ENCODE measurements at regions not wholly inside any gene's neighbourhood (a gene's known extent, or its start where the extent isn't known, plus 50 kb on each side); places are given as distances from the start of the nearest gene placed in this dataset.

DNA sequence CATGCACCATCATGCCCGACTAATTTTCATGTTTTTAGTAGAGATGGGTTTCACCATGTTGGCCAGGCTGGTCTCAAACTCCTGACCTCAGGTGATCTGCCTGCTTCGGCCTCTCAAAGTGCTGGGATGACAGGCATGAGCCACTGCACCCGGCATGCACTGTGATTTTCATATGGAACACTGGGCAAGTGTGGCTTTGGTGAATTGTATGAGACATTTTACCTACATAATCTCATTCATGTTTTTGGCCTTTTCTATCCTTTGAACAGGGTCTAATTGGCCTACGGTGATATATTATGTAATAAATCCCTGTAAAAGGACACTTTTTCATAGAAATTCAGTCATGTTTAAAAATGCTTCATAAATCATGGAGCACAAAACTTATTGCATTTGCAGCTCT is 128.7 kb upstream of the SEMA6A start:
- TF ChIP-seq POLR2A (IDR thresholded peaks at IDR 0.05; ENCODE audit: low read depth, low read length): no peak
- no peak for TF ChIP-seq POLR2AphosphoS5 (IDR thresholded peaks at IDR 0.05; ENCODE audit: low read depth, low read length)
- no peak for TF ChIP-seq TAF1 (IDR thresholded peaks at IDR 0.05; ENCODE audit: borderline replicate concordance, low read depth, low read length)

Measured in GM12892 (cell line).